Tibial artery (tissue), 4 donors: ENCODE measurements at regions not wholly inside any gene's neighbourhood (a gene's known extent, or its start where the extent isn't known, plus 50 kb on each side); places are given as distances from the start of the nearest gene placed in this dataset.
"Not testable (repeated sequence)": the region's sequence is repeated elsewhere in the genome, so short reads cannot be mapped to it uniquely, and the experiment has no call there.

Source experiments
- DNase-seq, 2 donors: peaks; one replicate each; pipeline ENCODE4 v3.0.0-alpha.2; 2019
- H3K27ac ChIP-seq, 2 donors: fragments of 200-600 bp; sonication (generic) in 1 of 2; 1 replicate in 1 of 2; 2 replicates in 1 of 2; pipeline ENCODE4 v1.5.1; 2018 to 2019; ENCODE audit warnings: mild to moderate bottlenecking in 1 of 2
- H3K27me3 ChIP-seq, 2 donors: fragments of 200-600 bp; sonication (generic) in 1 of 2; one replicate each; pipeline versions ENCODE4 v1.5.1 to v1.6.0; 2016 to 2019
- H3K36me3 ChIP-seq, 3 donors: fragments of 200-600 bp; sonication (generic) in 2 of 3; one replicate each; pipeline ENCODE4 v1.5.1; 2016 to 2019; ENCODE audit warnings: mild to moderate bottlenecking in 2 of 3
- H3K4me1 ChIP-seq, 4 donors: fragments of 200-600 bp; sonication (generic) in 2 of 4; 1 replicate in 3 of 4; 2 replicates in 1 of 4; pipeline ENCODE4 v1.5.1; 2016 to 2019
- H3K4me3 ChIP-seq, 2 donors: fragments of 200-600 bp; sonication (generic) in 1 of 2; 1 replicate in 1 of 2; 2 replicates in 1 of 2; pipeline ENCODE4 v1.5.1; 2018 to 2019; ENCODE audit warnings: mild to moderate bottlenecking in 2 of 2
- H3K9me3 ChIP-seq, 3 donors: fragments of 200-600 bp; sonication (generic) in 1 of 3; one replicate each; pipeline ENCODE4 v1.5.1; 2016 to 2019
- CTCF ChIP-seq, 2 experiments: fragments of 200-600 bp in 1 of 2; fragments of 450-650 bp in 1 of 2; IDR thresholded peaks; one replicate each; pipeline ENCODE4 v1.5.1; 2017 to 2019; ENCODE audit warnings: antibody characterized with exemption in 2 of 2, mild to moderate bottlenecking in 1 of 2, moderate library complexity in 1 of 2
- intact Hi-C: fragments of 100-400 bp; cut with DNase I; formaldehyde crosslinking; loops from one replicate; pipeline ENCODE4 v1.15.0; 2023; ENCODE audit warnings: low total_unique reads

DNA sequence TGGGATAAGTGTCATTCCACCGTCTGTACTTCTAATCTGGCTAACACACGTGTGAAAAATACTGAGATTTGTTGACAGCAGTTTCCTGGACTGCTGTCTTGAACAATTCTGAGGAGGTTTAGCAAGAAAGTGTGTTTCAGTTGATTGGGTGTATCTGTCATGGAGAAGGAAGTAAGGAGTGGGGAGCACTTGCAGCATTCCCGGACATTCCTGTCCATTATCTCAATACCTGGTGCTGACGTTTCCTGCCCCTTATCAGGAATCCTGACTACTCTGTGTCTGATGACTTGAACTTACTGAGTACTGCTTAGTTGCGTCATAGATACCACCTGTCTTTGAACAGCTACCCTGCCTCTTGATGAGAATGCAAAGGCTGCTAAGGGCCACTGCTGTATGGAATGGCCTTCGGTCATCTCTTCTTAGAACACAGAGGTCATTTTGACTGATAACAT lies 72.0 kb upstream of the VKORC1L1 start:
- Histone ChIP-seq H3K27ac (no peak overlapping the region), H3K4me1 (no peaks in the 10 kb centered on the region), H3K4me3 (no peak overlapping the region), H3K27me3 (no peaks in the 10 kb centered on the region), H3K36me3 (no peaks in the 10 kb centered on the region), H3K9me3 (no peaks in the 10 kb centered on the region)
- TF ChIP-seq CTCF (IDR thresholded peaks at IDR 0.05): no peak
- DNase-seq: no peak
- intact Hi-C loops: no loop called here

- intact Hi-C loops: no loop called here
- Histone ChIP-seq H3K27me3 (no peaks in the 10 kb centered on the region), H3K36me3 (no peaks in the 10 kb centered on the region), H3K4me1 (no peaks in the 10 kb centered on the region), H3K27ac (no peak overlapping the region), H3K4me3 (no peak overlapping the region), H3K9me3 (no peaks in the 10 kb centered on the region)
- no peak for TF ChIP-seq CTCF (IDR thresholded peaks at IDR 0.05)
- DNase-seq: no peak
Observed at GRCh38 chr7:65804887-65805286, 68.0 kb upstream of the VKORC1L1 start.

- H3K9me3 ChIP-seq, H3K27ac ChIP-seq, H3K27me3 ChIP-seq, DNase-seq, H3K4me3 ChIP-seq, H3K4me1 ChIP-seq, H3K36me3 ChIP-seq, intact Hi-C loops: not testable (repeated sequence)
Observed at GRCh38 chr7:65807067-65807466, 65.8 kb upstream of the VKORC1L1 start.

DNA sequence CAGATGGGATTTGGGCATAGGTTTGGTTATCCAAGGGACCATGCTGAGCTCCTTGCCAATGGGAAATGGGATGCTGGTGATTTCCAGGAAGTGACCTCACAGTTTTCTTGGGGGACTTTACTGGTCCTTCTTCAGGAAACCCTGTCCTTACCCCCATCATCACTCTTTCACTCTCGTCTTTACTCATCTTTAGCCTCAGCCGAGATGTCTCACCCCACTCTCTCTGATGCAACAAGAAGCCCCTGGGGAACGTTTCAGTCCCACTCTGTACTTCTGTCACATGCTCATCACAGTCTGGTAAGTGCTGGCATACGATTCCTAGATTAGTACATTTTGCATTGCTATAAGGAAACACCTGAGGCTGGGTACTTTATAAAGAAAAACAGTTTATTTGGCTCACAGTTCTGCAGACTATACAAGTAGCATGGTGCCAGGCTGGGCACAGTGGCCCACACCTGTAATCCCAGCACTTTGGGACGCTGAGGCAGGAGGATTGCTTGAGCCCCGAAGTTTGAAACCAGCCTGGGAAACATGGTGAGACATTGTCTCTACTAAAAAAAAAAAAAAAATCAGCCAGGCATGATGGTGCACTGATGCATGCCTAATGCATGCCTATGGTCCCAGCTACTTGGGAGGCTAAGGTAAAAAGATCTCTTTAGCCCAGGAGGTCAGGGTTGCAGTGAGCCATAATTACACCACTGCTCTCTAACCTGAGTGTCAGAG lies 63.5 kb upstream of the VKORC1L1 start:
- Histone ChIP-seq H3K36me3 (no peaks in the 10 kb centered on the region), H3K4me3 (no peak overlapping the region), H3K27ac (no peak overlapping the region), H3K4me1 (no peaks in the 10 kb centered on the region), H3K9me3 (no peaks in the 10 kb centered on the region), H3K27me3 (no peaks in the 10 kb centered on the region)
- no peak for DNase-seq
- TF ChIP-seq CTCF (IDR thresholded peaks at IDR 0.05): no peak
- intact Hi-C loops: no loop called here

DNA sequence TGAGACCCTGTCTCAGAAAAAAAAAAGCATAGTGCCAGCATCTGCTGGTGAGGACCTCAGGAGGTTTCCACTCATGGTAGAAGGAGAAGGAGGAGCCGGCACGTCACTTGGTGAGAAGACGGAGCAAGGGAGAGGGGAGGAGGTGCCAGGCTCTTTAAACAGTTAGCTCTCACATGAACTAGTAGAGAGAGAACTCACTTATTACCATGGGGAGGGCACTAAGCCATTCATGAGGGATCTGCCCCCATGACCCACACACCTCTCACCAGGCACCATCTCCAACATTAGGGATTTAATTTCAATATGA lies 62.9 kb upstream of the VKORC1L1 start:
- Histone ChIP-seq H3K4me3 (no peak overlapping the region), H3K27ac (no peak overlapping the region), H3K9me3 (no peaks in the 10 kb centered on the region), H3K27me3 (no peaks in the 10 kb centered on the region), H3K4me1 (no peaks in the 10 kb centered on the region), H3K36me3 (no peaks in the 10 kb centered on the region)
- intact Hi-C loops: no loop called here
- no peak for DNase-seq
- no peak for TF ChIP-seq CTCF (IDR thresholded peaks at IDR 0.05)

GRCh38 chr7:65812281-65812680 lies 60.6 kb upstream of the VKORC1L1 start:
- TF ChIP-seq CTCF (IDR thresholded peaks at IDR 0.05): no peak
- Histone ChIP-seq H3K4me1 (no peaks in the 10 kb centered on the region), H3K27ac (no peak overlapping the region), H3K27me3 (no peaks in the 10 kb centered on the region), H3K36me3 (no peaks in the 10 kb centered on the region), H3K4me3 (no peak overlapping the region), H3K9me3 (no peaks in the 10 kb centered on the region)
- no peak for DNase-seq
- intact Hi-C loops: no loop called here

DNA sequence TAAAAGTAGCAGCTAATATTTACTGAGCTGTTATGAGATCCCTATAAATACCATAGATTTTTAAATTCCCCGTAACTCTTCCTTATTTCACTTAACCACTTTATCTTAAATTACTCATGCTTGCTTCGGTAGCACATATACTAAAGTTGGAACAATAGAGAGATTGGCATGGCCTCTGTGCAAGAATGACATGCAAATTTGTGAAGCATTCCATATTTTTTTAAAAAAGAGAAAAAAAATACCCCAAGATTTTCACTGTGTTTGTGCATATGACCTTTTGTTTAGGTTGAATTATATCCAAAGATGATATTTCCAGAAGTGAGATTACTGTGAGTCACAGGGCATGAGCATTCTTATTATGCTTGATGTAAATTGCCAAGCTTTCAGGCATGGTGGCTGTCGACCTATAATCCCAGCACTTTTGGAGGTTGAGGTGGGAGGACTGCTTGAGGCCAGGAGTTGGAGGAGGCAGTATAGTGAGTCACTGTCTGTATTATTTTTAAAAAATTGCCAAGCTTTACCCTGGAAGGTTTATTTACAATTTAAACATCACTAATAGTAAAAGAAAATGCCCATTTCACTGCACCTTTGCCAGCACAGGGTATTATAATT lies 58.2 kb upstream of the VKORC1L1 start:
- H3K27me3 ChIP-seq, H3K36me3 ChIP-seq, DNase-seq, intact Hi-C loops, H3K4me1 ChIP-seq, H3K9me3 ChIP-seq, H3K4me3 ChIP-seq, H3K27ac ChIP-seq: not testable (repeated sequence)
